ENCODE measurements at regions not wholly inside any gene's neighbourhood (a gene's known extent, or its start where the extent isn't known, plus 50 kb on each side); places are given as distances from the start of the nearest gene placed in this dataset.

- H3K9me3 ChIP-seq (ENCODE audit: control insufficient read depth, low read length): no peaks in the 10 kb centered on the region
- no peak overlapping the region for H3K27ac ChIP-seq
- TF ChIP-seq CTCF (IDR thresholded peaks at IDR 0.05): peak; percentile 71
- peak overlapping the region; percentile 40 for H2AFZ ChIP-seq
- no peaks in the 10 kb centered on the region for H3K4me1 ChIP-seq
- no peak overlapping the region for H3K4me3 ChIP-seq (ENCODE audit: low read depth, low read length)
- H3K36me3 ChIP-seq (ENCODE audit: control insufficient read depth, insufficient read depth, low read length): no peaks in the 10 kb centered on the region
- H3K9ac ChIP-seq: no peak overlapping the region
- no peaks in the 10 kb centered on the region for H3K79me2 ChIP-seq
- no peak overlapping the region for H3K4me2 ChIP-seq (ENCODE audit: low read length)
- H3K27me3 ChIP-seq (ENCODE audit: control insufficient read depth, insufficient read depth, low read length): no peaks in the 10 kb centered on the region
Observed at GRCh38 chr14:80055667-80056496, 155.4 kb downstream of the DIO2 start.

GRCh38 chr14:80055226-80055625 is 156.1 kb downstream of the DIO2 start:
- H3K79me2 ChIP-seq: no peaks in the 10 kb centered on the region
- no peaks in the 10 kb centered on the region for H3K4me1 ChIP-seq
- H3K4me2 ChIP-seq (ENCODE audit: low read length): no peak overlapping the region
- no peaks in the 10 kb centered on the region for H3K9me3 ChIP-seq (ENCODE audit: control insufficient read depth, low read length)
- no peak overlapping the region for H3K4me3 ChIP-seq (ENCODE audit: low read depth, low read length)
- H2AFZ ChIP-seq: peak overlapping the region; percentile 5
- H3K36me3 ChIP-seq (ENCODE audit: control insufficient read depth, insufficient read depth, low read length): no peaks in the 10 kb centered on the region
- no peaks in the 10 kb centered on the region for H3K27me3 ChIP-seq (ENCODE audit: control insufficient read depth, insufficient read depth, low read length)
- no peak for TF ChIP-seq CTCF (IDR thresholded peaks at IDR 0.05)
- H3K27ac ChIP-seq: no peak overlapping the region
- no peak overlapping the region for H3K9ac ChIP-seq

GRCh38 chr14:80054020-80054419 is 157.3 kb downstream of the DIO2 start:
- H3K9ac ChIP-seq: no peak overlapping the region
- no peak overlapping the region for H3K4me2 ChIP-seq (ENCODE audit: low read length)
- H3K79me2 ChIP-seq: no peaks in the 10 kb centered on the region
- H3K27ac ChIP-seq: no peak overlapping the region
- H2AFZ ChIP-seq: no peak overlapping the region
- no peaks in the 10 kb centered on the region for H3K27me3 ChIP-seq (ENCODE audit: control insufficient read depth, insufficient read depth, low read length)
- H3K36me3 ChIP-seq (ENCODE audit: control insufficient read depth, insufficient read depth, low read length): no peaks in the 10 kb centered on the region
- TF ChIP-seq CTCF (IDR thresholded peaks at IDR 0.05): no peak
- H3K4me3 ChIP-seq (ENCODE audit: low read depth, low read length): no peak overlapping the region
- H3K4me1 ChIP-seq: no peaks in the 10 kb centered on the region
- no peaks in the 10 kb centered on the region for H3K9me3 ChIP-seq (ENCODE audit: control insufficient read depth, low read length)

GRCh38 chr14:80049055-80049454 is 162.2 kb downstream of the DIO2 start:
- no peaks in the 10 kb centered on the region for H3K9me3 ChIP-seq (ENCODE audit: control insufficient read depth, low read length)
- no peaks in the 10 kb centered on the region for H3K4me1 ChIP-seq
- H3K27me3 ChIP-seq (ENCODE audit: control insufficient read depth, insufficient read depth, low read length): no peaks in the 10 kb centered on the region
- TF ChIP-seq CTCF (IDR thresholded peaks at IDR 0.05): no peak
- no peak overlapping the region for H2AFZ ChIP-seq
- no peaks in the 10 kb centered on the region for H3K79me2 ChIP-seq
- no peak overlapping the region for H3K4me3 ChIP-seq (ENCODE audit: low read depth, low read length)
- H3K4me2 ChIP-seq (ENCODE audit: low read length): no peak overlapping the region
- H3K36me3 ChIP-seq (ENCODE audit: control insufficient read depth, insufficient read depth, low read length): no peaks in the 10 kb centered on the region
- H3K27ac ChIP-seq: no peak overlapping the region
- H3K9ac ChIP-seq: no peak overlapping the region

GRCh38 chr14:80047761-80048160 is 163.5 kb downstream of the DIO2 start:
- Histone ChIP-seq H3K27me3 (ENCODE audit: control insufficient read depth, insufficient read depth, low read length) (no peaks in the 10 kb centered on the region), H3K4me3 (ENCODE audit: low read depth, low read length) (no peak overlapping the region), H3K79me2 (no peaks in the 10 kb centered on the region), H3K36me3 (ENCODE audit: control insufficient read depth, insufficient read depth, low read length) (no peaks in the 10 kb centered on the region), H3K9me3 (ENCODE audit: control insufficient read depth, low read length) (no peaks in the 10 kb centered on the region), H3K4me2 (ENCODE audit: low read length) (no peak overlapping the region), H3K9ac (no peak overlapping the region), H2AFZ (no peak overlapping the region), H3K27ac (no peak overlapping the region), H3K4me1 (no peaks in the 10 kb centered on the region)
- TF ChIP-seq CTCF (IDR thresholded peaks at IDR 0.05): no peak

All from parathyroid adenoma (tissue), 2 donors.